HEK293 (cell line): ENCODE measurements at regions not wholly inside any gene's neighbourhood (a gene's known extent, or its start where the extent isn't known, plus 50 kb on each side); places are given as distances from the start of the nearest gene placed in this dataset.

ENCODE experiments used
- CTCF ChIP-seq: fragments of 450-650 bp; formaldehyde crosslinking; IDR thresholded peaks from 2 replicates; pipeline ENCODE4 v1.5.1; 2016; ENCODE audit warnings: missing biosample characterization, missing genetic modification characterization
- REST ChIP-seq: fragments of 450-650 bp; formaldehyde crosslinking; IDR thresholded peaks from 2 replicates; pipeline ENCODE4 v1.5.1; 2016; ENCODE audit warnings: missing biosample characterization, missing genetic modification characterization

DNA sequence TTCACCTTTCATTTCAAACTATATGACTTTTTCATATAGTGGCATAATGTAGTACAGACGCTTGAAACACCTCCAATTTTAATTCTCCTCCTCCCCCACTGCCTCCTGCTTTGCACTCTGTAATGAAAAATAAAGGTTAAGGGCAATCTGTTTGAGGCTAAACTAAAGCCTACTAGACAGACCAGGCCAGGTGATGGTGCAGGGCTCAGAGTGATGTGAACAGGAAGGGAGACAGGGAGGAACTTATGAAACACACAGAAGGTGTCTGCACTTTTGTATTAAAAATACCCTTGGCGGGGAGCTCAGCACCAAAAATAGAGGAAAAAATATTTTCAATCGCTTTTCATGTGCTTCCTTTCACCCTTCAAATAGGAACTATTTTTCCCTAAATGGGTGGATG, 415.4 kb downstream of the LMO4 start:
- TF ChIP-seq REST (tag by site-specific recombination) = no peak
- TF ChIP-seq CTCF = no peak
